Activated CD4-positive, alpha-beta T cell treated with anti-CD3 and anti-CD28 coated beads for 24 hours (primary cell): ENCODE measurements at regions not wholly inside any gene's neighbourhood (a gene's known extent, or its start where the extent isn't known, plus 50 kb on each side); places are given as distances from the start of the nearest gene placed in this dataset.

Experiments
- DNase-seq, 2 donors: peaks; one replicate each; pipeline ENCODE4 v3.0.0-alpha.2; 2020; ENCODE audit warnings: low read depth in 2 of 2

GRCh38 chr14:28436821-28437220, 329.8 kb upstream of the FOXG1 start:
- no peak for DNase-seq

GRCh38 chr14:28461389-28461788, 305.2 kb upstream of the FOXG1 start:
- DNase-seq, result no peak

GRCh38 chr14:28467611-28468010, 299.0 kb upstream of the FOXG1 start:
- DNase-seq, result no peak

- DNase-seq, result no peak
These were observed 298.1 kb upstream of the FOXG1 start for GRCh38 chr14:28468191-28469151.

GRCh38 chr14:28482251-28483040, 284.1 kb upstream of the FOXG1 start:
- no peak for DNase-seq

GRCh38 chr14:28483506-28483905, 283.1 kb upstream of the FOXG1 start:
- no peak for DNase-seq

- DNase-seq, result no peak
These were observed 277.9 kb upstream of the FOXG1 start for GRCh38 chr14:28488684-28489083.

GRCh38 chr14:28493516-28493915, 273.1 kb upstream of the FOXG1 start:
- DNase-seq, result no peak

- no peak for DNase-seq
These were observed 272.4 kb upstream of the FOXG1 start for GRCh38 chr14:28494196-28494595.

GRCh38 chr14:28496364-28496763, 270.2 kb upstream of the FOXG1 start:
- DNase-seq, result no peak

GRCh38 chr14:28502517-28502916, 264.1 kb upstream of the FOXG1 start:
- DNase-seq, result no peak

- no peak for DNase-seq
These were observed 251.0 kb upstream of the FOXG1 start for GRCh38 chr14:28515571-28515970.

- DNase-seq, result no peak
These were observed 229.7 kb upstream of the FOXG1 start for GRCh38 chr14:28536889-28537288.

GRCh38 chr14:28542040-28542439, 224.5 kb upstream of the FOXG1 start:
- no peak for DNase-seq

- no peak for DNase-seq
These were observed 201.2 kb upstream of the FOXG1 start for GRCh38 chr14:28565345-28565744.

- DNase-seq, result no peak
These were observed 196.2 kb upstream of the FOXG1 start for GRCh38 chr14:28570391-28570790.

- no peak for DNase-seq
These were observed 195.0 kb upstream of the FOXG1 start for GRCh38 chr14:28571636-28572035.

- no peak for DNase-seq
These were observed 190.1 kb upstream of the FOXG1 start for GRCh38 chr14:28576523-28576922.

- DNase-seq, result no peak
These were observed 189.4 kb upstream of the FOXG1 start for GRCh38 chr14:28577187-28577586.

GRCh38 chr14:28577711-28578131, 188.9 kb upstream of the FOXG1 start:
- no peak for DNase-seq

- no peak for DNase-seq
These were observed 181.6 kb upstream of the FOXG1 start for GRCh38 chr14:28584951-28585350.

GRCh38 chr14:28589792-28590191, 176.8 kb upstream of the FOXG1 start:
- DNase-seq, result no peak

- no peak for DNase-seq
These were observed 170.2 kb upstream of the FOXG1 start for GRCh38 chr14:28596391-28596790.
